Mucosa of rectum (tissue), 2 donors: ENCODE measurements at regions not wholly inside any gene's neighbourhood (a gene's known extent, or its start where the extent isn't known, plus 50 kb on each side); places are given as distances from the start of the nearest gene placed in this dataset.

Source experiments
- H3K27ac ChIP-seq, 2 donors: one replicate each; pipeline ENCODE4 v1.7.0; 2013; ENCODE audit warnings: inconsistent platforms in 2 of 2, low read depth in 2 of 2, low read length in 2 of 2
- H3K27me3 ChIP-seq, 2 donors: one replicate each; pipeline ENCODE4 v1.7.0; 2013; ENCODE audit warnings: low read length in 2 of 2; ENCODE audit not compliant: control insufficient read depth in 2 of 2, insufficient read depth in 2 of 2
- H3K36me3 ChIP-seq, 2 donors: one replicate each; pipeline ENCODE4 v1.7.0; 2013; ENCODE audit warnings: low read length in 2 of 2; ENCODE audit not compliant: control insufficient read depth in 2 of 2, insufficient read depth in 2 of 2
- H3K4me1 ChIP-seq, 2 donors: one replicate each; pipeline ENCODE4 v1.7.0; 2013; ENCODE audit warnings: low read length in 2 of 2, mild to moderate bottlenecking in 1 of 2; ENCODE audit not compliant: control insufficient read depth in 2 of 2, insufficient read depth in 2 of 2
- H3K4me3 ChIP-seq, 2 donors: one replicate each; pipeline ENCODE4 v1.7.0; 2013; ENCODE audit warnings: low read length in 2 of 2
- H3K9ac ChIP-seq, 2 donors: one replicate each; pipeline ENCODE4 v1.7.0; 2013; ENCODE audit warnings: low read length in 2 of 2, low read depth in 1 of 2, mild to moderate bottlenecking in 1 of 2
- H3K9me3 ChIP-seq, 2 donors: one replicate each; pipeline ENCODE4 v1.7.0; 2013; ENCODE audit warnings: low read length in 2 of 2; ENCODE audit not compliant: control insufficient read depth in 2 of 2
- donor health status: healthy.
- donor health status: Normal muscosa, but diverticular disease.

DNA sequence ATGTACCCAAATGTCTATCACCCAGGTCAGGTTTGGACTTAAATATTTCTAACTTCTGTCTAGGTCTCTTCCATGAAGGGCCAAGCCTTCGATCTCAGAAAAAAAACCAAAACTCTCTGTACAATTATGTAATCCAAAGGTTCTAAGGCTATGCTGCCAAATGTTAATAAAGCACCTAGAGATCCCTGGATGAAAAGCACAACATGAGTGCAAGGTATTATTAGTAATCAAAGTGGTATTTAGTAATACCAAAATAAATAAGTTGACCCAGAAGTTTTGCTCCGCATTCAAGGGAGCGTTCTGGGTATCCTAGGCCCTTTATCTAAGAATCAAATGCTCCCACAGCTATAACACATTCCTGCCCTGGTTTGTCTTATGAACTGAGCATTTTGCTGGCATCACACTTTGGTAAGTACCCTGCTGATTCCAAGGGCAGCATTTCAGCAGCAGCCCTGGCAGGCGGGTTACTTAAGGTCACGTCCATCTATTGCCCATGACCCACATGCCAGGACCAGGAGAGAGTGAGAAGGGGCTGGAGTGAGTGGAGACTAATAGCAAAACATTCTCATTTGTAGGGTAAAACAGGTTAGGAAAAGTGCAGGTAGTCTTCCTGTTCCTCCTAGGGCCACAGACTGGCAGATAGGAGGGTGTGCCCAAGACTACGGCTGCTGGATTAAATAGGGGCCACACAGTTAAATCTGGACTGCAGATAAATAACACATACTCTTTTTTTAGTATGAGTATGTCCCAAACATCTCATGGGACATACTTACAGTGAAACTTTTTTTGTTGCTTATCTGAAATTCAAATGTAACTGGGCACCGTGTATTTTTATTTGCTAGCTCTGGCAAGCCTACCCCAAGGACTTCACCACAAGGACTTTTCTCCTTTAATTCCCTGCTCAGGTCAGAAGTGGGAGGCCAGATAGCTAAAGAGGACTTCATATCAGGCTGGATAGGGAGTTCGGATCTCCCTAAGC, 76.0 kb upstream of the SNRK start:
- Histone ChIP-seq H3K4me1 (no peaks in the 10 kb centered on the region), H3K9ac (no peak overlapping the region), H3K4me3 (no peak overlapping the region), H3K27ac (no peak overlapping the region), H3K36me3 (no peaks in the 10 kb centered on the region), H3K27me3 (no peaks in the 10 kb centered on the region), H3K9me3 (no peaks in the 10 kb centered on the region)

- no peaks in the 10 kb centered on the region for H3K36me3 ChIP-seq
Measured at GRCh38 chr3:43207628-43208085, 78.7 kb upstream of the SNRK start.

GRCh38 chr3:43206632-43207031, 79.7 kb upstream of the SNRK start:
- H3K36me3 ChIP-seq, result no peaks in the 10 kb centered on the region
- H3K9ac ChIP-seq, result no peak overlapping the region
- no peak overlapping the region for H3K4me3 ChIP-seq
- no peaks in the 10 kb centered on the region for H3K9me3 ChIP-seq
- no peaks in the 10 kb centered on the region for H3K27me3 ChIP-seq
- no peaks in the 10 kb centered on the region for H3K4me1 ChIP-seq
- H3K27ac ChIP-seq, result no peak overlapping the region

More at GRCh38 chr3:43207628-43208085, 78.7 kb upstream of the SNRK start:
- Histone ChIP-seq H3K9me3 (no peaks in the 10 kb centered on the region), H3K27ac (no peak overlapping the region), H3K4me3 (no peak overlapping the region), H3K4me1 (no peaks in the 10 kb centered on the region), H3K27me3 (no peaks in the 10 kb centered on the region), H3K9ac (no peak overlapping the region)

- Histone ChIP-seq H3K9ac (no peak overlapping the region), H3K27me3 (no peaks in the 10 kb centered on the region), H3K4me3 (no peak overlapping the region), H3K9me3 (no peaks in the 10 kb centered on the region), H3K36me3 (no peaks in the 10 kb centered on the region), H3K4me1 (no peaks in the 10 kb centered on the region), H3K27ac (no peak overlapping the region)
Measured at GRCh38 chr3:43206105-43206504, 80.2 kb upstream of the SNRK start.

DNA sequence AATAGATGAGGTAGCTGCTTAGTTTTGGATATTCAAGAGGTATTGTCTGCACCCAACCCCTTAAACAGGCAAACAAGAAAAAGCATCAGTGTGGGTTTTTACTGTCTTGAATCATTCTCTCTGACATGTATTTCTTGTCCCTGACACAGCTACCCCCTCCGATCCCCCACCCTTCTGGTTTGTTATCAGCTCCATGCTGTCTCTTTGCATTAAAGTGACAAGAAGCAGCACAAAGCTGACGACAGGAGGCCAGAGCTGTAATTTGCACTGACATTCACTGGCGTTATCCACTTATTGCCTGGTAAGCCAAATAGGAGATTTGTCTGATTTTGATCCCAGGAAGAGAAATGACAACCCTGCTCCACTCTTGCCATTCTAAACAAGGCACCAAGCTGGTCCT, 83.3 kb upstream of the SNRK start:
- Histone ChIP-seq H3K9me3 (peaks cover 0 to 2% of the 10 kb centered on the region in 2 donors), H3K4me3 (no peak overlapping the region), H3K4me1 (no peaks in the 10 kb centered on the region), H3K9ac (no peak overlapping the region), H3K27ac (no peak overlapping the region), H3K27me3 (no peaks in the 10 kb centered on the region), H3K36me3 (no peaks in the 10 kb centered on the region)

DNA sequence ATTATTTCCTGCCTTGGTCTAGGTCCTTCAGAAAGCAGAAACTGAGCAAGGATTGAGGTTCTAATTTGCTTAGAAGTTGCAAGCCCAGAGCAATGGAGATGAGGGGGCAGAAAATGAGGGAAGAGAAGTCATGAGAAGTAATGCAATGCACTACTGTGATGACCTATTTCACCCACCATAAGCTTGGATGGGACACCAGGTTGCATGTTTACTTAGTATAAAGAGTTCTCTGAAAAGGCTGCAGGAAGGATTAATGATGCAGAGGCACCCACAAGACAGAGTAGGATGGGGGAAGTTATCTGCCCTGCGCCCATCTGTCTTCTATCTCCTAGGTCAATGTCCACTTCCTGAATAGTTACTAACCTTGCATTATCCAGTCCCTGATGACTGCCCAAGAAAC, 84.8 kb upstream of the SNRK start:
- Histone ChIP-seq H3K4me1 (no peaks in the 10 kb centered on the region), H3K4me3 (no peak overlapping the region), H3K27me3 (no peaks in the 10 kb centered on the region), H3K9ac (no peak overlapping the region), H3K9me3 (peaks cover 0 to 2% of the 10 kb centered on the region in 2 donors), H3K36me3 (no peaks in the 10 kb centered on the region), H3K27ac (no peak overlapping the region)

DNA sequence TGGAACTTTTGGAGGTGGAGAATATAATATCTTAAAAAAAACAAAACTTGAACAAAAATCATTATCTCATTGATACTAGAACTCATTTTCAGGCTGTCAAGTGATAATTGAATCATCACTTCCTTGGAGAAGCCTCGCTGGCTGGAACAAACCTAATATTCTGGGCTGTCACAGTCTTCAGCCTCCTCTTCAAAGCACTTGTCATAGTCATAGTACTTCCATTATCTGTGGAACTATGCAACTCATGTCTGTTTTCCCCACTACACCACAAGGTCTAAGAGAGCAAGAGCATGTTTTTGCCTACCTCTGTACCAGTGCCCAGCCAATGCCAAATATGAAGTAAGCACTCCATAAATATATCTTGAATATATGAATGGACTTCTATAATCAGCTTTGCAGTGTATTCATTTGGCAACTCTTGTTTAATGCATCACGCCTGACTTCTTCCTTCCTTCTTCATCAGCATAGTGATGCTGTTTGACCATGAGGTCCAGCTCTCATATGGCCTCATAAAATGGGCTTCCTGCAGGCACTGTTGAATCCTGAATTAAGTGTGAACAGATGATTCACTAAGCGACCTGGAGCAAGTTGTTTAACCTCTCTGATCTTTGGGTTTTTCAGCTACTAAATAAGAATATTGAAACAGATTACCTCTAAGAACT, 86.6 kb upstream of the SNRK start:
- Histone ChIP-seq H3K4me1 (peaks cover 0 to 1% of the 10 kb centered on the region in 2 donors), H3K9ac (no peak overlapping the region), H3K4me3 (no peak overlapping the region), H3K27ac (no peak overlapping the region), H3K36me3 (no peaks in the 10 kb centered on the region), H3K9me3 (peaks cover 0 to 2% of the 10 kb centered on the region in 2 donors), H3K27me3 (no peaks in the 10 kb centered on the region)

DNA sequence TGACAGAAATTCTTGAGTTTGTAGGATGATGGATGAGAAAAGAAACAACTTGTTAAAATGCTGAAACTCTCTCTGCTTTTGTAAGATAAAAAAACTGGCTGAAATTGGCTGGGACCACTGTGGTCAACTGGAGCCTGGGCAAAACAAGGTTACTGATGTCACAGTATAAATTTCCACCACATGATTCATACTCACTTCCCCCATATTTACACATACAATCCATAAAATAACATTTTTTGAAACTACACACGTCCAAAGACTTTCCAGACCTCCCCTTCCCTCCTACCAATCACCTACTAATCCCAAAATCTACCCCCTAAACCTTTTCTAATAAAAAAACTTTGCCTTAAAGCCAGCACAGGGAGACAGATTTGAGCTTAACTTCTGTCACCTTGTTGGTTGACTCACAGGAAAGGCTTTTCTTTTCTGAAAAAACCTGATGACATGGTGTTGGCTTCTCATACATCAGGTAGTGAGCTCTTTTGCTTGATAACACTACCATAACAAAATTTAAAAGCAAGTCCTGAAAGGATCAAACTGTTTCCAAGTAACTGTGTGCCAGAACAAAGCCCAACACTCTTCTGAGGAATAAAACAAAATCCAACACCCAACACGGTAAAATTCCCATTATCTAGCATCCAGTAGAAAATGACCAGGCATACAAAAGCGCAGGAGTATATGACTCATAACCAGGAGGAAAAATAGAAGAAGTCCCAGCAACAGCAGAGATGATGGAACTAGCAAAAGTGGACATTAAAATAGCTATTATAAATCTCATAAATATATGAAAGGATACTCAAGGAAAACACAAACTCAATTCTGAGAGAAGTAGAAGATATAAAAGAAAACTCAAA, 87.3 kb upstream of the SNRK start:
- no peak overlapping the region for H3K9ac ChIP-seq
- H3K9me3 ChIP-seq, result peaks cover 0 to 2% of the 10 kb centered on the region in 2 donors
- H3K4me3 ChIP-seq, result no peak overlapping the region
- no peaks in the 10 kb centered on the region for H3K27me3 ChIP-seq
- H3K36me3 ChIP-seq, result no peaks in the 10 kb centered on the region
- H3K27ac ChIP-seq, result no peak overlapping the region
- peaks cover 2 to 9% of the 10 kb centered on the region in 2 donors for H3K4me1 ChIP-seq

DNA sequence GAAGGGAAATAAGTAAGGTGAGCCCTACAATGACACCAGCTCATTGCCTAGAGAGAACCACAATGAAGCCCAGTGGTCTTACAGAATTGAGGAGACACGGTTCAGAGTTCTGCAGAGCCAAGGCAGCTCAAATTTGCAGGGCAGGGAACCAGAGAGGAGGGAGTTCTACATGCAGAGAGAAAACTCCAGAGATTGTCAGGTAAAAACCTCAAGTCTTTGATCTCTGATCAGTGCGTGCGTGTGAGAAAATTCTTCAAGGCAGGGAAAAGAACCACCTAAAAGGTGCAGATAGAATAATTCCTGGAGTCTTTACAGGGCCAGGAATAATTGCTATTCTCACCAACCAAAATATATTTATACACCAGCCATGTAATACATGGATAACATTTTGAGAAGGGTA, 88.0 kb upstream of the SNRK start:
- no peaks in the 10 kb centered on the region for H3K36me3 ChIP-seq
- no peaks in the 10 kb centered on the region for H3K27me3 ChIP-seq
- H3K27ac ChIP-seq, result no peak overlapping the region
- no peak overlapping the region for H3K4me3 ChIP-seq
- H3K9me3 ChIP-seq, result peaks cover 0 to 2% of the 10 kb centered on the region in 2 donors
- no peak overlapping the region for H3K9ac ChIP-seq
- H3K4me1 ChIP-seq, result peaks cover 5 to 10% of the 10 kb centered on the region in 2 donors
